ENCODE measurements at regions not wholly inside any gene's neighbourhood (a gene's known extent, or its start where the extent isn't known, plus 50 kb on each side); places are given as distances from the start of the nearest gene placed in this dataset.

- TF ChIP-seq CTCF (IDR thresholded peaks at IDR 0.05) (peak in 2 of 6 experiments; percentile 23 to 38), POLR2A (IDR thresholded peaks at IDR 0.05) (no peak)
Observed at GRCh38 chr2:38446418-38446817, 69.3 kb upstream of the ATL2 start.
